Parathyroid adenoma (tissue), 2 donors: ENCODE measurements at regions not wholly inside any gene's neighbourhood (a gene's known extent, or its start where the extent isn't known, plus 50 kb on each side); places are given as distances from the start of the nearest gene placed in this dataset.
"Not testable (repeated sequence)": the region's sequence is repeated elsewhere in the genome, so short reads cannot be mapped to it uniquely, and the experiment has no call there.

Experiments
- H2AFZ ChIP-seq: fragments of 300-600 bp; sonication (generic); one replicate; pipeline ENCODE4 v1.7.0; 2017; ENCODE audit warnings: antibody characterized with exemption, mild to moderate bottlenecking
- H3K27ac ChIP-seq: fragments of 300-600 bp; sonication (generic); one replicate; pipeline ENCODE4 v1.7.0; 2017
- H3K27me3 ChIP-seq: fragments of 300-600 bp; sonication (generic); one replicate; pipeline ENCODE4 v1.7.0; 2017; ENCODE audit warnings: low read length; ENCODE audit not compliant: control insufficient read depth, insufficient read depth
- H3K36me3 ChIP-seq: fragments of 300-600 bp; sonication (generic); one replicate; pipeline ENCODE4 v1.7.0; 2017; ENCODE audit warnings: low read length; ENCODE audit not compliant: control insufficient read depth, insufficient read depth
- H3K4me1 ChIP-seq: fragments of 300-600 bp; sonication (generic); one replicate; pipeline ENCODE4 v1.7.0; 2017; ENCODE audit warnings: control low read depth
- H3K4me2 ChIP-seq: fragments of 300-600 bp; sonication (generic); one replicate; pipeline ENCODE4 v1.7.0; 2017; ENCODE audit warnings: low read length
- H3K4me3 ChIP-seq: fragments of 300-600 bp; sonication (generic); one replicate; pipeline ENCODE4 v1.7.0; 2017; ENCODE audit warnings: low read depth, low read length
- H3K79me2 ChIP-seq: fragments of 300-600 bp; sonication (generic); one replicate; pipeline ENCODE4 v1.7.0; 2017; ENCODE audit warnings: control low read depth
- H3K9ac ChIP-seq: fragments of 300-600 bp; sonication (generic); one replicate; pipeline ENCODE4 v1.7.0; 2017; ENCODE audit warnings: mild to moderate bottlenecking
- H3K9me3 ChIP-seq: fragments of 300-600 bp; sonication (generic); one replicate; pipeline ENCODE4 v1.7.0; 2017; ENCODE audit warnings: low read length; ENCODE audit not compliant: control insufficient read depth
- CTCF ChIP-seq: fragments of 300-600 bp; sonication (generic); IDR thresholded peaks from one replicate; pipeline ENCODE4 v1.7.0; 2017; ENCODE audit warnings: antibody characterized with exemption, mild to moderate bottlenecking
- donor health status: primary hyperparathyroidism.

- Histone ChIP-seq H3K9ac (no peak overlapping the region), H3K9me3 (no peaks in the 10 kb centered on the region), H3K27ac (no peak overlapping the region), H3K4me3 (no peak overlapping the region), H3K4me2 (no peak overlapping the region), H3K27me3 (no peaks in the 10 kb centered on the region), H3K79me2 (no peaks in the 10 kb centered on the region), H3K36me3 (no peaks in the 10 kb centered on the region), H2AFZ (no peak overlapping the region), H3K4me1 (no peaks in the 10 kb centered on the region)
- no peak for TF ChIP-seq CTCF
Measured at GRCh38 chr19:34049944-34050343, 122.4 kb upstream of the LSM14A start.

GRCh38 chr19:34050430-34050829, 121.9 kb upstream of the LSM14A start:
- H3K4me1 ChIP-seq, H3K9ac ChIP-seq, H3K4me3 ChIP-seq, H3K27me3 ChIP-seq, H3K27ac ChIP-seq, H3K9me3 ChIP-seq, H2AFZ ChIP-seq, H3K36me3 ChIP-seq, H3K79me2 ChIP-seq, H3K4me2 ChIP-seq: not testable (repeated sequence)

GRCh38 chr19:34051255-34051654, 121.0 kb upstream of the LSM14A start:
- Histone ChIP-seq H3K27me3 (no peaks in the 10 kb centered on the region), H3K4me1 (no peaks in the 10 kb centered on the region), H3K79me2 (no peaks in the 10 kb centered on the region), H3K9ac (no peak overlapping the region), H2AFZ (no peak overlapping the region), H3K27ac (no peak overlapping the region), H3K36me3 (no peaks in the 10 kb centered on the region), H3K4me2 (no peak overlapping the region), H3K4me3 (no peak overlapping the region), H3K9me3 (no peaks in the 10 kb centered on the region)
- no peak for TF ChIP-seq CTCF

DNA sequence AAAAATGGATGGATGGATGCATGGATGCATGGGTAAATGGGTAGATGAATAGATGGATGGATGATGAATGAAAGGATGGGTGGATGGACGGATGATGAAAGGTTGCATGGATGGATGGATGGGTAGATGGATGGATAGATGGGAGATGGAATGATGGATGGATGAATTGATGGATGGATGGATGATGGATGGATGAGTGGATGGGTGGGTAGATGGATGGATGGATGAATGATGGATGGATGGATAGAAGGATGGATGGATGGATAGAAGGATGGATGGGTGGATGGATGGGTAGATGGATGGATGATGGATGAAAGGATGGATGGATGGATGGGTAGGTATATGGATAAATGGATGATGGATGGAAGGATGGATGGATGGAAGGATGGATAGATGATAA, 115.1 kb upstream of the LSM14A start:
- Histone ChIP-seq H3K36me3 (no peaks in the 10 kb centered on the region), H3K27ac (no peak overlapping the region), H3K27me3 (no peaks in the 10 kb centered on the region), H3K9me3 (no peaks in the 10 kb centered on the region), H3K4me3 (no peak overlapping the region), H2AFZ (no peak overlapping the region), H3K9ac (no peak overlapping the region), H3K79me2 (no peaks in the 10 kb centered on the region), H3K4me2 (no peak overlapping the region), H3K4me1 (no peaks in the 10 kb centered on the region)
- TF ChIP-seq CTCF = no peak

- Histone ChIP-seq H3K9ac (no peak overlapping the region), H3K4me1 (no peaks in the 10 kb centered on the region), H3K4me3 (no peak overlapping the region), H2AFZ (no peak overlapping the region), H3K27ac (no peak overlapping the region), H3K79me2 (no peaks in the 10 kb centered on the region), H3K4me2 (no peak overlapping the region), H3K36me3 (no peaks in the 10 kb centered on the region), H3K9me3 (no peaks in the 10 kb centered on the region), H3K27me3 (no peaks in the 10 kb centered on the region)
- no peak for TF ChIP-seq CTCF
Measured at GRCh38 chr19:34066007-34066643, 106.2 kb upstream of the LSM14A start.
